T-helper 2 cell treated with Interferon-gamma antibody and Interleukin-4, amounts not matched to agents 5 μg/mL and 100 μg/mL, for 36 hours (primary cell): ENCODE measurements at regions not wholly inside any gene's neighbourhood (a gene's known extent, or its start where the extent isn't known, plus 50 kb on each side); places are given as distances from the start of the nearest gene placed in this dataset.

ENCODE experiments used
- DNase-seq: peaks from one replicate; pipeline ENCODE4 v3.0.0; 2021; ENCODE audit warnings: low spot score
- H3K27ac Mint-ChIP-seq: one replicate; pipeline ENCODE4 v1.8.0; 2021; ENCODE audit warnings: mild to moderate bottlenecking, mixed read lengths
- H3K27me3 Mint-ChIP-seq: one replicate; pipeline ENCODE4 v1.8.0; 2021; ENCODE audit warnings: low read depth, mixed read lengths
- H3K36me3 Mint-ChIP-seq: one replicate; pipeline ENCODE4 v1.8.0; 2021; ENCODE audit warnings: low read depth, mixed read lengths
- H3K4me1 Mint-ChIP-seq: one replicate; pipeline ENCODE4 v1.8.0; 2021; ENCODE audit warnings: low read depth, mixed read lengths
- H3K4me3 Mint-ChIP-seq: one replicate; pipeline ENCODE4 v1.8.0; 2022; ENCODE audit warnings: mild to moderate bottlenecking, moderate library complexity, mixed read lengths
- H3K9me3 Mint-ChIP-seq: one replicate; pipeline ENCODE4 v1.8.0; 2021; ENCODE audit warnings: mixed read lengths

DNA sequence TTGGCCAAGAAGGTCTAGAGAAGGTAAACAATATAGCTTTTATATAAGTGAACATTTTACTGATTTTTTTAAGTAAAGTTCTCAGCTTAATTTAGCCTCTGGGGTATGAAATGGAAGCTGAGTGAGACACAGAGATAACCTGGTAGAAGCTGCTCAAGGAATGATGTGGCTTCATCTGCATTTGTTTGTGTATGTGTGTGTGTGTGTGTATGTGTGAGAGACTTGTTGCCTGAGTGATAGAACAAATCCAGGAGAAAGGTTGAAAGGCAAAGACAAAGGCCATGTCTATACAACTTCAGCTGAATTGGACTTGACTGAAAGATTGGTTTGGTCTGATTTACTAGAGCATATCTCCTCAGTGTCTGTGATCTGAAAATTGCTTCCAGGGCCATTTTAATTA, 63.6 kb downstream of the PCDH7 start:
- no peaks in the 10 kb centered on the region for H3K9me3 Mint-ChIP-seq
- no peak overlapping the region for H3K4me3 Mint-ChIP-seq
- H3K27ac Mint-ChIP-seq: no peak overlapping the region
- H3K36me3 Mint-ChIP-seq: no peaks in the 10 kb centered on the region
- DNase-seq: no peak
- H3K4me1 Mint-ChIP-seq: no peaks in the 10 kb centered on the region
- H3K27me3 Mint-ChIP-seq: no peaks in the 10 kb centered on the region

- Mint-ChIP-seq H3K4me1 (no peaks in the 10 kb centered on the region), H3K27me3 (no peaks in the 10 kb centered on the region), H3K9me3 (no peaks in the 10 kb centered on the region), H3K36me3 (no peaks in the 10 kb centered on the region), H3K4me3 (no peak overlapping the region), H3K27ac (no peak overlapping the region)
- DNase-seq: no peak
These were observed 69.1 kb downstream of the PCDH7 start for GRCh38 chr4:30789219-30789671.

GRCh38 chr4:30790123-30790522, 70.0 kb downstream of the PCDH7 start:
- Mint-ChIP-seq H3K4me3 (no peak overlapping the region), H3K4me1 (no peaks in the 10 kb centered on the region), H3K27ac (no peak overlapping the region), H3K9me3 (no peaks in the 10 kb centered on the region), H3K36me3 (no peaks in the 10 kb centered on the region), H3K27me3 (no peaks in the 10 kb centered on the region)
- no peak for DNase-seq

DNA sequence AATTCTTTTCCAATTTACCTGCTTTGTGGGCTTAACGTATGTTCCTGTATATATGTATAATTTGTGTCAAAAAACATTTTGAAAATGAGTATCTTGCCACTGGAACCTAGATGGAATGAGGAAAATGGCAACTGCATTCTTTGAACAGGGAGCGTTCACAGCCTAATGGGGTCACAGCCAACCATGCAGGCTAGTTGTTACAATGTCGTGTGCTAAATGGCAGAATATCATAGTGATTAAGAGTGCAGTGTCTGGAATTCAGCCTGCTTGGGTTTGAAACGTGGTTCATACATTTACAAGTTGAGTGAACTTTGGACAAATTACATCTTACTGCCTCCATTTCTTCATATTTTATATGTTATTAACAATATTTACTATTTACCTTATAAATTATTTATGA, 70.8 kb downstream of the PCDH7 start:
- no peaks in the 10 kb centered on the region for H3K9me3 Mint-ChIP-seq
- H3K36me3 Mint-ChIP-seq: no peaks in the 10 kb centered on the region
- no peak overlapping the region for H3K27ac Mint-ChIP-seq
- H3K27me3 Mint-ChIP-seq: no peaks in the 10 kb centered on the region
- no peak overlapping the region for H3K4me3 Mint-ChIP-seq
- H3K4me1 Mint-ChIP-seq: no peaks in the 10 kb centered on the region
- DNase-seq: no peak

- H3K9me3 Mint-ChIP-seq: peaks cover 2% of the 10 kb centered on the region
- H3K36me3 Mint-ChIP-seq: no peaks in the 10 kb centered on the region
- no peaks in the 10 kb centered on the region for H3K27me3 Mint-ChIP-seq
- H3K27ac Mint-ChIP-seq: no peak overlapping the region
- DNase-seq: no peak
- no peak overlapping the region for H3K4me3 Mint-ChIP-seq
- H3K4me1 Mint-ChIP-seq: no peaks in the 10 kb centered on the region
These were observed 72.4 kb downstream of the PCDH7 start for GRCh38 chr4:30792601-30793000.

GRCh38 chr4:30801876-30802275, 81.7 kb downstream of the PCDH7 start:
- Mint-ChIP-seq H3K36me3 (no peaks in the 10 kb centered on the region), H3K27me3 (no peaks in the 10 kb centered on the region), H3K9me3 (peaks cover 36% of the 10 kb centered on the region), H3K4me1 (no peaks in the 10 kb centered on the region), H3K4me3 (no peak overlapping the region), H3K27ac (no peak overlapping the region)
- DNase-seq: no peak

- H3K36me3 Mint-ChIP-seq: no peaks in the 10 kb centered on the region
- peaks cover 32% of the 10 kb centered on the region for H3K9me3 Mint-ChIP-seq
- no peaks in the 10 kb centered on the region for H3K4me1 Mint-ChIP-seq
- no peaks in the 10 kb centered on the region for H3K27me3 Mint-ChIP-seq
- no peak overlapping the region for H3K27ac Mint-ChIP-seq
- H3K4me3 Mint-ChIP-seq: no peak overlapping the region
- no peak for DNase-seq
These were observed 82.6 kb downstream of the PCDH7 start for GRCh38 chr4:30802622-30803323.

DNA sequence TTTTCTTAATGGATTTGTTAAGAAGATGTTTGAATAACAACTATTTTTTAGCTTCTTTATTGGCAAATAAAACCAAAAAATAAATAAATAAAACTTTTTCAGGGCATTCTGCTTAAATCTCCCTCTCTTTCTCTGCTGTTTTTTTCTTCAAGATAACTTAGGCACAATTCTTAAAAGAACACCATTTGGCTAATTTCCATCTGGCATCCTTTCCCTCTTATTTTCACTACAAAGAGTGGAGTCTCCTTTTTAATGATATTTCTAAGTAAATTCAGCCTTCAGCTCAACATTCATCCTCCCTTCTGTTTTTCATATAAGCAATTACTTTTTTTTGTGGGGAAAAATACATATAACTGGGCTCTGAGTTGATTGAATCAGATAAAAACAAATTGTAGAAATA, 88.1 kb downstream of the PCDH7 start:
- H3K4me3 Mint-ChIP-seq: no peak overlapping the region
- H3K27me3 Mint-ChIP-seq: no peaks in the 10 kb centered on the region
- no peaks in the 10 kb centered on the region for H3K4me1 Mint-ChIP-seq
- H3K9me3 Mint-ChIP-seq: peaks cover 17% of the 10 kb centered on the region
- H3K36me3 Mint-ChIP-seq: no peaks in the 10 kb centered on the region
- no peak for DNase-seq
- no peak overlapping the region for H3K27ac Mint-ChIP-seq

DNA sequence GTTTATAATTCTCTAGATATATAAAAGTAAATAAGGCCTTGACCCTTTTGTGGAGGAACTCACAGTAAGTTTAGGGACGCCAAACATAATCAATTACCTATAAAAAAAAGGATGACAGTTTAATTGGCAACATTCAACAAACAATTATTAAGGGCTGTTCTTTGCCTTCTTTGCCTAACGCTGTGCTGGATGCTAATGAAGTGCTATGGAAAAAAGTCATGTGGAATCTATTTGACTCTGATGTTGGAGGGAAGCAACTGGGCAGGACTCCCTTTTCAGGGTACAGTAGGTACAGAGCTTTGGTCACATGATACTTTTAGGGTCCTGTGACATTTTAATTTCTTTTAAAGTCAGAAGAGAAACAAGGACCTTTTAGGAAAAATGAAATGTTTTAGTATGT, 91.1 kb downstream of the PCDH7 start:
- no peak overlapping the region for H3K27ac Mint-ChIP-seq
- H3K27me3 Mint-ChIP-seq: no peaks in the 10 kb centered on the region
- DNase-seq: no peak
- H3K4me3 Mint-ChIP-seq: no peak overlapping the region
- no peaks in the 10 kb centered on the region for H3K4me1 Mint-ChIP-seq
- H3K9me3 Mint-ChIP-seq: peaks cover 13% of the 10 kb centered on the region
- no peaks in the 10 kb centered on the region for H3K36me3 Mint-ChIP-seq

DNA sequence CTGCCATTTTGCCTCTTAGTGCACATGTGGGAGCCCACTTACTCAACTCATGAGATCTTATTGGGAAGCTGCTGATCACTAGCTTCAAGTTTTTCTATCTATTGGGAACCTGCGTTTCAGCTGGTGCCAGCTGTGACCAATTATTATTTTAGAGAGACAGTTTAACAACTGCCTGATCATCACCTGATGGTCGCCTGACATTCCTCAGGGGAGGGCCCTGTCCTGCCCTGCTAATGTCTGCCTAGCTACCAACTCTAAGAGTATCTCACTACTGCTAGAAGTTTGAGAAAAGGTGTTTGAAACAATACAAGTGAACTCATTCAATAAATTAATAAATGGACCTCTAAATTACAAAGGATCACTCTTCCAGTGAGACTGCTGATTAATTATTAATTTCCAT, 95.5 kb downstream of the PCDH7 start:
- DNase-seq: no peak
- Mint-ChIP-seq H3K4me1 (no peaks in the 10 kb centered on the region), H3K9me3 (peaks cover 13% of the 10 kb centered on the region), H3K27me3 (no peaks in the 10 kb centered on the region), H3K27ac (no peak overlapping the region), H3K4me3 (no peak overlapping the region), H3K36me3 (no peaks in the 10 kb centered on the region)

- no peak overlapping the region for H3K4me3 Mint-ChIP-seq
These were observed 97.3 kb downstream of the PCDH7 start for GRCh38 chr4:30817447-30817846.

GRCh38 chr4:30818541-30818940, 98.4 kb downstream of the PCDH7 start:
- no peak for DNase-seq

More at GRCh38 chr4:30817447-30817846, 97.3 kb downstream of the PCDH7 start:
- Mint-ChIP-seq H3K9me3 (peaks cover 9% of the 10 kb centered on the region), H3K36me3 (no peaks in the 10 kb centered on the region), H3K27ac (no peak overlapping the region), H3K27me3 (no peaks in the 10 kb centered on the region), H3K4me1 (no peaks in the 10 kb centered on the region)
- DNase-seq: no peak

GRCh38 chr4:30821275-30821674, 101.1 kb downstream of the PCDH7 start:
- no peaks in the 10 kb centered on the region for H3K27me3 Mint-ChIP-seq
- no peak for DNase-seq
- no peak overlapping the region for H3K4me3 Mint-ChIP-seq
- peaks cover 18% of the 10 kb centered on the region for H3K9me3 Mint-ChIP-seq
- no peaks in the 10 kb centered on the region for H3K36me3 Mint-ChIP-seq
- H3K4me1 Mint-ChIP-seq: no peaks in the 10 kb centered on the region
- no peak overlapping the region for H3K27ac Mint-ChIP-seq

More at GRCh38 chr4:30818541-30818940, 98.4 kb downstream of the PCDH7 start:
- H3K27ac Mint-ChIP-seq: no peak overlapping the region
- peaks cover 9% of the 10 kb centered on the region for H3K9me3 Mint-ChIP-seq
- no peaks in the 10 kb centered on the region for H3K4me1 Mint-ChIP-seq
- H3K4me3 Mint-ChIP-seq: no peak overlapping the region
- no peaks in the 10 kb centered on the region for H3K27me3 Mint-ChIP-seq
- no peaks in the 10 kb centered on the region for H3K36me3 Mint-ChIP-seq

- no peaks in the 10 kb centered on the region for H3K4me1 Mint-ChIP-seq
- H3K9me3 Mint-ChIP-seq: peaks cover 18% of the 10 kb centered on the region
- H3K36me3 Mint-ChIP-seq: no peaks in the 10 kb centered on the region
- no peak overlapping the region for H3K27ac Mint-ChIP-seq
- no peaks in the 10 kb centered on the region for H3K27me3 Mint-ChIP-seq
- H3K4me3 Mint-ChIP-seq: no peak overlapping the region
- DNase-seq: no peak
These were observed 101.9 kb downstream of the PCDH7 start for GRCh38 chr4:30821859-30822612.
